SJCRH30 (cell line): ENCODE measurements at regions not wholly inside any gene's neighbourhood (a gene's known extent, or its start where the extent isn't known, plus 50 kb on each side); places are given as distances from the start of the nearest gene placed in this dataset.

ENCODE experiments used
- DNase-seq, 2 experiments: peaks; one replicate each; pipeline ENCODE4 v3.0.0-alpha.2; 2015 to 2020
- H3K27ac ChIP-seq: fragments of 250-450 bp; sonication (Bioruptor Pico); 2 replicates; pipeline ENCODE4 v1.5.1; 2020; ENCODE audit warnings: mild to moderate bottlenecking, moderate library complexity
- H3K27me3 ChIP-seq: fragments of 250-450 bp; sonication (Bioruptor Pico); 2 replicates; pipeline ENCODE4 v1.5.1; 2020; ENCODE audit warnings: mild to moderate bottlenecking, moderate library complexity
- H3K36me3 ChIP-seq: fragments of 250-450 bp; sonication (Bioruptor Pico); 2 replicates; pipeline ENCODE4 v1.5.1; 2020; ENCODE audit warnings: mild to moderate bottlenecking, moderate library complexity
- H3K4me1 ChIP-seq: fragments of 250-450 bp; sonication (Bioruptor Pico); 2 replicates; pipeline ENCODE4 v1.5.1; 2020; ENCODE audit warnings: mild to moderate bottlenecking, moderate library complexity
- H3K4me3 ChIP-seq: fragments of 250-450 bp; sonication (Bioruptor Pico); 2 replicates; pipeline ENCODE4 v1.5.1; 2020; ENCODE audit warnings: mild to moderate bottlenecking, moderate library complexity
- H3K9me3 ChIP-seq: fragments of 250-450 bp; sonication (Bioruptor Pico); replicated peaks from 2 replicates; pipeline ENCODE4 v1.5.1; 2020; ENCODE audit warnings: mild to moderate bottlenecking, moderate library complexity

DNA sequence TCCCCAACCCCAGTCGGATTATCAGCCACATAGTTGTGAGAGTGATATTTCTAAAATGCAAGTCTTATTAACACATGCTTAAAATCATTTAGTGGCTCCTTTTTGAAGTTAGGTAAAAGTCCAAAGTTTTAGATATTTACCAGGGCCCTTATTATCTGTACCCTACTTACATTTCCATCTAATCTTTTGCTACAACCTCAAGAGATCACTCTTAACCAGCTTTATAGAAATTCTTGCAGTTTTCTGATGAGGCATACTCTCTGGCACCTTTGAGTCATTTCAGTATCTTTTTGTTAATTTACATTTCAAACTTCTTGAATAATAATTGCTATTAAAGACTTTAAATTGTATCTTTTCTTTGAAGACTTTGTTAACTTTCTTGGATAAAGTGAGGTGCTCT, 453.3 kb downstream of the RFPL4B start:
- Histone ChIP-seq H3K4me3 (no peak overlapping the region), H3K27ac (peak overlapping the region; percentile 92), H3K27me3 (no peaks in the 10 kb centered on the region), H3K4me1 (peaks cover 31% of the 10 kb centered on the region), H3K36me3 (no peaks in the 10 kb centered on the region), H3K9me3 (peaks cover 6% of the 10 kb centered on the region; the same call in 1 of the 2 replicates)
- DNase-seq = no peak

- no peak for DNase-seq
- H3K36me3 ChIP-seq = no peaks in the 10 kb centered on the region
- H3K4me3 ChIP-seq = no peak overlapping the region
- H3K9me3 ChIP-seq = peaks cover 6% of the 10 kb centered on the region; the same call in 1 of the 2 replicates
- peaks cover 31% of the 10 kb centered on the region for H3K4me1 ChIP-seq
- peak overlapping the region; percentile 92 for H3K27ac ChIP-seq
- no peaks in the 10 kb centered on the region for H3K27me3 ChIP-seq
Measured at GRCh38 chr6:112800916-112801315, 453.8 kb downstream of the RFPL4B start.

- Histone ChIP-seq H3K4me3 (peak overlapping the region; percentile 10; the same call in 1 of the 2 replicates), H3K9me3 (peaks cover 6% of the 10 kb centered on the region; the same call in 1 of the 2 replicates), H3K27me3 (no peaks in the 10 kb centered on the region), H3K4me1 (peaks cover 31% of the 10 kb centered on the region), H3K27ac (peak overlapping the region; percentile 92), H3K36me3 (no peaks in the 10 kb centered on the region)
- DNase-seq = peak; percentile 17 to 64
Measured at GRCh38 chr6:112801468-112802080, 454.4 kb downstream of the RFPL4B start.

DNA sequence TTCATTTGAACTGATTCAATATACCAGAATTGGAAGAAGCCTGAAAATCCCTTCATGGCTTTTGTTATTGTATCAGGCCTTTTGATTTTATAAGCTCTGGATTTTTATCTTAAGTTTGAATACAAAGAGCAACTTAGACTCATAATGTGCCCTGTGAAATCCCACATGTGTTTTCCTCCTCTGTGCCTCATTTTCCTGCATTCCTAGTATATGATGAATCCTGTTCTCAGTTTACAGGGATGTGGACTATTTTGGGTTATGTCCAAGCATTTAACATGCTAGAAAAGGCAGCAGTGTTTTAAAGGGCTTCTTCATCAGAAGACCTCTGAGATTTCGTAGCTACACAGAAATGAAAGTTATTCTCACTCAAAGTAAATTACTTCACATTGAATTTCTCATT, 455.0 kb downstream of the RFPL4B start:
- H3K9me3 ChIP-seq = peaks cover 6% of the 10 kb centered on the region; the same call in 1 of the 2 replicates
- DNase-seq = peak; percentile 47 to 88
- peaks cover 31% of the 10 kb centered on the region for H3K4me1 ChIP-seq
- no peaks in the 10 kb centered on the region for H3K36me3 ChIP-seq
- H3K27me3 ChIP-seq = no peaks in the 10 kb centered on the region
- peak overlapping the region; percentile 92 for H3K27ac ChIP-seq
- H3K4me3 ChIP-seq = peak overlapping the region; percentile 10; the same call in 1 of the 2 replicates

DNA sequence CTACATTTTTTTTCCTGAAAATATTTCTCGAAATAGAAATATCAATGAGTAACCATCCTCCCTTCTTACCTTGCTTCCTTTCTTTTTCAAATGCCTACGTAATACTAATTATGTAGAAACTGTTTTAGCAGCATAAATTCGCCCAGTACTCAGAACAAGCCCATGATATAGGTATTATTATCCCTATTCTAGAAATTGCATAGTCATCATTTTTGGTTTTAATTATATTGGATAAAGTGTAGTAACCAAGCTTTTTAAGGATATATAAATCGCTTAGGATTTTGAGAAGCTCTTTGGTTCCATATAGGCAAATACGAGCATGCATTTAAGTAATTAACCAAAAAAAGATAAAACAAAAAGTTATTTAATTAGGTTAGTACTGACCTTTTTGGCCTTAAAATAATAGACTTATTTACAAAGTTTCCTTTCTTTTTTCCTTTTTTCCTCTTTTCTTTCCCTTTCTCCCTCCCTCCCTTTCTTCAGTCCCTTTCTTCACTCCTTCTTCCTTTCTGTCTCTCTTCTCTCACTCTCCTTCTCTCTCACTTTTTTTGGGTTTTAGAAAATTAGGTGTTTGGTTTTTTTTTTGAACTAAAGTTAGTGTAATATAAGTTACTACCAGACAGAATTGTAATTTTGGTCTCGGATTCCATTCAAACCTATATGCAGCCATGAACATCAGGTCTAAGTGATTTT, 457.7 kb downstream of the RFPL4B start:
- Histone ChIP-seq H3K27me3 (no peaks in the 10 kb centered on the region), H3K4me1 (peaks cover 31% of the 10 kb centered on the region), H3K36me3 (no peaks in the 10 kb centered on the region), H3K9me3 (no peaks in the 10 kb centered on the region), H3K27ac (no peak overlapping the region), H3K4me3 (no peak overlapping the region)
- DNase-seq = no peak

GRCh38 chr6:112806163-112806865, 459.2 kb downstream of the RFPL4B start:
- Histone ChIP-seq H3K27ac (no peak overlapping the region), H3K4me1 (peaks cover 19% of the 10 kb centered on the region), H3K4me3 (no peak overlapping the region), H3K9me3 (no peaks in the 10 kb centered on the region), H3K36me3 (no peaks in the 10 kb centered on the region), H3K27me3 (no peaks in the 10 kb centered on the region)
- no peak for DNase-seq

DNA sequence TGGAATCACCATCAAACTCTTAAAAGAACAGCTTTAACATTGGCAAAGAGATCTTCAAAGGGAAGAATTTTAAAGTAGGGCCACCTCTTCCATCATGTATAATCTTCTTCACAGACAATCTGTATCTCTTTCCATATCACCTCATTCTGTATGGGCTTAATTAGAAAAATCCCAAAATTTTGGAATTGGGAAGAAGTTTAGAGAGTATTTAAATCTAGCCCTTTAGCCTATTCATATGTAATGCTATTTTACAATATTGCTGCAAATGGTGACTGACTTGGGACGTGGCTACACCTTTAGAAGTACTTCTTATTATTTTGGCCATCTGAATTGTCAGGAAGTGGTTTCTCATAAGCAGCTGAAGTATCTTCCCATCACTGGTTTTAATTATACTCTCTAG, 474.3 kb downstream of the RFPL4B start:
- no peaks in the 10 kb centered on the region for H3K27me3 ChIP-seq
- no peak for DNase-seq
- H3K4me1 ChIP-seq = no peaks in the 10 kb centered on the region
- no peak overlapping the region for H3K4me3 ChIP-seq
- H3K27ac ChIP-seq = no peak overlapping the region
- H3K9me3 ChIP-seq = no peaks in the 10 kb centered on the region
- H3K36me3 ChIP-seq = no peaks in the 10 kb centered on the region

DNA sequence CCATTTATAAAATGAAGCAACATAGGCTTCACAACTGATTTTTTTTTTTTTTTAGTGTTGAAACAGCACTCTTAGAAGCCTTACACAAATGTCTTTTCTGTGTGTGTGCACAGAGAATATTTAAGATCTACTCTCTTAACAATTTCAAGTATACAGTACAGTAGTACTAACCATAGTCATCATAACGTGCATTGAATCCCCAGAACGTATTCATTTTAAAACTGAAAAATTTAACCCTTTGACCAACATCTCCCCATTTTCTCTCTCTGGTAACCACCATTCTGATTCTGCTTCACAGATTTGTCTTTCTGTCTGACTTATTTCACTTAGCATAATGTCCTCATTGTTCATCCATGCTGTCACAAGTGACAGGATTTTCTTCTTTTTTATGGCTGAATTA, 475.6 kb downstream of the RFPL4B start:
- Histone ChIP-seq H3K36me3 (no peaks in the 10 kb centered on the region), H3K4me3 (no peak overlapping the region), H3K27ac (no peak overlapping the region), H3K4me1 (no peaks in the 10 kb centered on the region), H3K9me3 (no peaks in the 10 kb centered on the region), H3K27me3 (no peaks in the 10 kb centered on the region)
- DNase-seq = no peak

- no peaks in the 10 kb centered on the region; the same call in 1 of the 2 replicates for H3K4me1 ChIP-seq
- H3K27me3 ChIP-seq = no peaks in the 10 kb centered on the region
- no peak overlapping the region for H3K4me3 ChIP-seq
- H3K36me3 ChIP-seq = no peaks in the 10 kb centered on the region
- H3K27ac ChIP-seq = no peak overlapping the region
- DNase-seq = no peak
- H3K9me3 ChIP-seq = no peaks in the 10 kb centered on the region
Measured at GRCh38 chr6:112827793-112828192, 480.7 kb downstream of the RFPL4B start.

GRCh38 chr6:112831022-112831421, 483.9 kb downstream of the RFPL4B start:
- no peak for DNase-seq
- no peak overlapping the region for H3K4me3 ChIP-seq
- H3K27me3 ChIP-seq = no peaks in the 10 kb centered on the region
- peaks cover 19% of the 10 kb centered on the region for H3K4me1 ChIP-seq
- H3K27ac ChIP-seq = no peak overlapping the region
- H3K9me3 ChIP-seq = no peaks in the 10 kb centered on the region
- no peaks in the 10 kb centered on the region for H3K36me3 ChIP-seq

DNA sequence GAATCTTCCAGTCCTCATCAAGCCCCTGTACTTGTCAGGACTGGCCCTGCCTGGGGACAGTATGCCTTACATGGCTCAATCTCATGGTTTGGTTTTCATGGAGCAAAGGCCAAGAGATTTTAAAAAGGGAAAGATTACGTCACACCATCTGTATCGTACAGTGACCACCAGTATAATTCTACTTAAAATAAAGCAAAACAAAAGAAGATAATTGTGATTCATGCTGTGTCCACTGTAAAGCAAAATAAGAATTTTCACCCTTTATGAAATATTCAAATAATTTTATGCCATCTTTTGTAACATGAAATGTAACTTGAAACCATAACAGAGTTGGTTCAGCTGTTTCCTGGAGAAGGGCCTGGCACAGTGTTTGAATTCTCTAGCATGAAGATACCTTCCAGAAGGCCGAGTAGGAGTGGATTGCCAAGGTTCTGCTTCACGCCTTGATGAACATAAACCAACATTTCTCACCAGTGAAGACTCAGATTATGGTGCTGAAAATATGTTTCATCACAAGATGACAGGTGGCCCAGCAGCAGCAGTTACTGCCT, 486.5 kb downstream of the RFPL4B start:
- Histone ChIP-seq H3K36me3 (no peaks in the 10 kb centered on the region), H3K4me1 (peaks cover 21% of the 10 kb centered on the region), H3K27me3 (no peaks in the 10 kb centered on the region), H3K9me3 (no peaks in the 10 kb centered on the region), H3K4me3 (peak overlapping the region; percentile 9), H3K27ac (peak overlapping the region; percentile 79)
- DNase-seq = peak; percentile 77 to 89

GRCh38 chr6:112835078-112835477, 487.9 kb downstream of the RFPL4B start:
- Histone ChIP-seq H3K4me3 (no peak overlapping the region), H3K36me3 (no peaks in the 10 kb centered on the region), H3K4me1 (peaks cover 31% of the 10 kb centered on the region), H3K27ac (no peak overlapping the region), H3K27me3 (no peaks in the 10 kb centered on the region), H3K9me3 (no peaks in the 10 kb centered on the region)
- DNase-seq = no peak

- no peaks in the 10 kb centered on the region for H3K9me3 ChIP-seq
- no peaks in the 10 kb centered on the region for H3K27me3 ChIP-seq
- H3K27ac ChIP-seq = no peak overlapping the region
- no peaks in the 10 kb centered on the region for H3K36me3 ChIP-seq
- H3K4me1 ChIP-seq = peaks cover 14% of the 10 kb centered on the region
- peak; percentile 10 to 48 for DNase-seq
- H3K4me3 ChIP-seq = no peak overlapping the region
Measured at GRCh38 chr6:112839525-112839961, 492.4 kb downstream of the RFPL4B start.

GRCh38 chr6:112841553-112842329, 494.6 kb downstream of the RFPL4B start:
- DNase-seq = no peak
- Histone ChIP-seq H3K4me3 (no peak overlapping the region), H3K9me3 (no peaks in the 10 kb centered on the region), H3K4me1 (peaks cover 11% of the 10 kb centered on the region), H3K27me3 (no peaks in the 10 kb centered on the region), H3K36me3 (no peaks in the 10 kb centered on the region), H3K27ac (no peak overlapping the region)
